BJ (cell line): ENCODE measurements at regions not wholly inside any gene's neighbourhood (a gene's known extent, or its start where the extent isn't known, plus 50 kb on each side); places are given as distances from the start of the nearest gene placed in this dataset.

Experiments used
- CTCF ChIA-PET: fragments of 350-600 bp; formaldehyde crosslinking; extraction: SDS; loops from one replicate; lab custom pipeline; 2021; ENCODE audit warnings: antibody characterized with exemption, inconsistent platforms; lab: Yijun Ruan, JAX
- POLR2A ChIA-PET: fragments of 300-600 bp; sonication (Branson Sonifier 250); formaldehyde crosslinking; extraction: SDS; loops from one replicate; lab custom pipeline; 2021; ENCODE audit warnings: antibody characterized with exemption; lab: Charles Lee
- DNase-seq: peaks from one replicate; pipeline ENCODE4 v3.0.0-alpha.2; 2011; ENCODE audit warnings: low read depth
- H3K27me3 ChIP-seq: 2 replicates; pipeline ENCODE4 v1.6.0; 2011; ENCODE audit warnings: low read length; ENCODE audit not compliant: control insufficient read depth, insufficient read depth
- H3K36me3 ChIP-seq: 2 replicates; pipeline ENCODE4 v1.5.1; 2011; ENCODE audit warnings: low read length; ENCODE audit not compliant: control insufficient read depth, insufficient read depth
- H3K4me3 ChIP-seq: 2 replicates; pipeline ENCODE4 v1.5.1; 2011; ENCODE audit warnings: low read depth, mild to moderate bottlenecking, control low read depth, low read length
- TF ChIP-seq, protein P1 (sequence below): IDR thresholded peaks from 2 replicates; pipeline ENCODE4 v1.5.1; 2011; ENCODE audit warnings: low read depth, mild to moderate bottlenecking, control low read depth, inconsistent platforms, low read length, moderate library complexity; ENCODE audit not compliant: insufficient read depth

DNA sequence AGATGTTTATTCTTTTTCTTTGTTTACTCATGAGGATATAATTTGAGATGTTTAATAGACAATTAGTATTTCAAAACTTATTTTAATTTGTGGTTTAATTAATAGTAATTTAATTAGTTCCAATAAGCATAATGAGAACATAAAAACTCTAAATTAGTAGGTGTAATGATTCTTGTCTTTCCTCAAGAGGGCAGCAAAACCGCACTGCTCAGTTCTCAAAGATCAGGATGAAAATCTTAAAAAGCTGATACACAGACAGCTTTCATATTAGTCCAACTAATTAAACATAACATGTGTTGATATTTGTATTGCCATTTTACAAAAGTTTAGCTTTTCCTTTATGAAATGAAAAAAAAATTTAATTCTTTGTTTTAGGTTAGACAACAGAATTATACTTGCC lies 106.7 kb upstream of the C21orf91 start:
- ChIA-PET CTCF (interaction anchor here (0.7 to 3.7 kb wide), 15 partner anchors 8 to 261 kb away, joined by 3 to 45 read pairs (median 12); no protein-coding TSS in a partner anchor), POLR2A (no interaction called here)
- Histone ChIP-seq H3K27me3 (no peaks in the 10 kb centered on the region), H3K36me3 (no peaks in the 10 kb centered on the region), H3K4me3 (no peak overlapping the region)
- DNase-seq, result no peak
- TF ChIP-seq, protein P1, sequence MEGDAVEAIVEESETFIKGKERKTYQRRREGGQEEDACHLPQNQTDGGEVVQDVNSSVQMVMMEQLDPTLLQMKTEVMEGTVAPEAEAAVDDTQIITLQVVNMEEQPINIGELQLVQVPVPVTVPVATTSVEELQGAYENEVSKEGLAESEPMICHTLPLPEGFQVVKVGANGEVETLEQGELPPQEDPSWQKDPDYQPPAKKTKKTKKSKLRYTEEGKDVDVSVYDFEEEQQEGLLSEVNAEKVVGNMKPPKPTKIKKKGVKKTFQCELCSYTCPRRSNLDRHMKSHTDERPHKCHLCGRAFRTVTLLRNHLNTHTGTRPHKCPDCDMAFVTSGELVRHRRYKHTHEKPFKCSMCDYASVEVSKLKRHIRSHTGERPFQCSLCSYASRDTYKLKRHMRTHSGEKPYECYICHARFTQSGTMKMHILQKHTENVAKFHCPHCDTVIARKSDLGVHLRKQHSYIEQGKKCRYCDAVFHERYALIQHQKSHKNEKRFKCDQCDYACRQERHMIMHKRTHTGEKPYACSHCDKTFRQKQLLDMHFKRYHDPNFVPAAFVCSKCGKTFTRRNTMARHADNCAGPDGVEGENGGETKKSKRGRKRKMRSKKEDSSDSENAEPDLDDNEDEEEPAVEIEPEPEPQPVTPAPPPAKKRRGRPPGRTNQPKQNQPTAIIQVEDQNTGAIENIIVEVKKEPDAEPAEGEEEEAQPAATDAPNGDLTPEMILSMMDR, result peak; percentile 59

DNA sequence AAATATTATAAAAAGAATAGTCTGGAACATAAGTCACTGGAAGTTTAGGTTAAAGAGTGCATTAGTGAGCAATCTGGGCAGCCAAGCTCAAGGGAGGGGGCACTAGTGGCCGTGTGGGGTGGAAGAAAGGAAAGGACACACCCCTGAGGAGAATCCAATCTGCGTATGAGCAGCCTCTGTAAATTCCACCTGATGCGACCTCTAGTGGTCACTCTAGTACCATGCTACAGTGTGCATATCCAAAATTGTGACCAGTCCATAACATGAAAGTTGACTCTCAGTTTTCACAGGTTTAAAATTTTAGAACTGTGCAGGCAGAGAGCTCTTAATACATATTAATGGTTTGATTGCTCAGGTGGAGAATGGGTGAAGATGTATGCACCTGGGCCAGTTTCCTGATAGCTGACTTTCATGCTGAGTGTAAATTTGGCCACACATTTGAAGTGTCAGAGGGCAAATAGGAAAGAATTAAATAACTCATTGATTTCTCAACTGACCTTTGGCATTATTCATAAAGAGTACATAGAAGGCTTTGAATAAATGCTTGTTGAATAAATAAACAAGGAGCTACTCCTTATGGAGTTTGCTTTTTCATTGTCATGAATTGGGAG lies 105.9 kb upstream of the C21orf91 start:
- ChIA-PET POLR2A (no interaction called here), CTCF (interaction anchor here (0.7 to 3.7 kb wide), 24 partner anchors 9 to 275 kb away, joined by 3 to 45 read pairs (median 6); no protein-coding TSS in a partner anchor)
- DNase-seq, result no peak
- TF ChIP-seq, protein P1, result peak; percentile 89
- Histone ChIP-seq H3K27me3 (no peaks in the 10 kb centered on the region), H3K4me3 (no peak overlapping the region), H3K36me3 (no peaks in the 10 kb centered on the region)

DNA sequence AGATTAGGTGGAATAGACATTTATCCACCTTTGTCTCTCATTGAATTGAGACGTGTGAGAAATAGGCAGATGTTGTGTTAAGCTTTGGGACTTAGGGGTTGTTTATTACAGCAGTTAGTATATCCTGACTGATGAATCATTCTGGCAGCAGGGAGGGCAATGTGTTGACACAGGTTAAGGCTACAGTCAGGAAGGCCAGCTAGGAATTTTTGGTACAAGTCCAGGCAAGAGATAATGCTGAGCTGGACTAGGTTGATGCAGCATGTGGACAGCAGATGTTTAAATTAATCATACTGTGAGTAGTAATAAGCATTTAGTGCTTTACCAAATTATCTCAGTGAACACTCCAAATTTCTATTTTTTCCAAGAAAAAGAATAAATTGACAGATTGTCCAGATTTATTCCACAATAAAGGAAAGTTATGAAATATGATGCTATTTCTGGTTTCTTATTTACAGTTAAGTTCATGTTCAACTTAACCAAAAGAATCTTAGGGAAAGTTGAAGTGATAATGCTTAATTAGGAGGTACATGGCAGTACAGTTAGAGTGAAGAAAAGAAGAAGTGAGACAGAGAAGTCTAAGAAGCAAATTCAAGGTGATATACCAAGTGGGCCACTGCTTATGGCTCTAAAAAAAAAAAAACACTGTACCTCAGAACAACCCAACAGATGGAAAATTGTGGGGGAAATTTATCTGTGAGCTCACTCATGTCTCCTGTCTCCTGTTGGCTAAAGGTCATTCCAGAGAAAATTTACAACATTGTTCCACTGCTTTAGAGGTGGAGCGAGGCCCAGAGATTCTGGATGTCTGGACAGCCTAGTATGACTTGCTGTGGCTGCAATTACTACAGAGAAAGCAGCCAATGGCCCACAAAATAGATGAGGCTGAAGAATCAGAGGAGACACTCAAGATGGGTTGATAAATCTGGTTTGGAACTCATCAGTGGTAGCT lies 102.7 kb upstream of the C21orf91 start:
- Histone ChIP-seq H3K27me3 (no peaks in the 10 kb centered on the region), H3K4me3 (no peak overlapping the region), H3K36me3 (no peaks in the 10 kb centered on the region)
- DNase-seq, result peak; percentile 80
- TF ChIP-seq, protein P1, result no peak
- CTCF ChIA-PET, result interaction anchor here (0.6 to 1.5 kb wide), 3 partner anchors 224 to 244 kb away, joined by 3 read pairs; no protein-coding TSS in a partner anchor
- POLR2A ChIA-PET, result no interaction called here

DNA sequence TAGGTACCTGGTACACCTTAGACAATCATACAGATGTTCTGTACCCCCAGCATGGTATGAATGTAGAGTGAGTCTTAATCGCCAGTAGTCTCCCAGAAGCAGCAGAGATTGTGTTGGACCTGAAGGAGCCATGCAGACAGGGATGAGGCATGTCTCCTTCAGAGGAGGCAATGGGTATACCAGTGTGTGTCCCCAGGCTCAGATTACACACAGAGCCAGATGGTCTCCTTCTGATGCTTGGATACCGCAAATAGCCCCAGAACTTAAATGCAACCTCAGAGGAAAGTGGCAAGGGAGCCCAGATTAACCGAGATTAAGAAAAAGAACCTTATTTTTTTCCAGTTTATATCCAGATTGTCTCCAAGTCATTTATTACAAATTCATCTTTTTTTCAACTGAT lies 96.8 kb upstream of the C21orf91 start:
- Histone ChIP-seq H3K4me3 (no peak overlapping the region), H3K36me3 (no peaks in the 10 kb centered on the region), H3K27me3 (no peaks in the 10 kb centered on the region)
- ChIA-PET POLR2A (no interaction called here), CTCF (interaction anchor here (2.6 kb wide), 1 partner anchor 9 kb away, joined by 19 read pairs; no protein-coding TSS in a partner anchor)
- TF ChIP-seq, protein P1, result no peak
- no peak for DNase-seq

DNA sequence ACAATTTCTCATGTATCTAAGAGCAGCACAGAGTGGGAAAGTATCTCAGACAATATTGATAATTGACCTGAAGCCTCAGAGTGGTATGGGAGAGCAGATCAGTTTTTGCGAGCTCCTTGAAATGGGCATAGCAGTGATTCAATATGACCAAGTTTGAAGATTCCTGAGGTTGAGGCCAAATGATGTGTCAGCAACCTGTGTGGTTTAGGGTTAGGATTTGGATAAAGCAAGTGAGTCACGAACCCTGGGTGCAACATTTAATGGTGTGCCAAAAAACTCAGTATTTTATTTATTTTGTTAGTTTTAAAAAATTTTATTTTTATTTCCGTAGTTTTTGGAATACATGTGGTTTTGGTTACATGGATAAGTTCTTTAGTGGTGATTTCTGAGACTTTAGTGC lies 92.5 kb upstream of the C21orf91 start:
- POLR2A ChIA-PET, result no interaction called here
- CTCF ChIA-PET, result interaction anchor here (1.0 to 2.7 kb wide), 2 partner anchors 13 to 14 kb away, joined by 3 to 17 read pairs; no protein-coding TSS in a partner anchor

More for the DNA sequence above, 92.5 kb upstream of the C21orf91 start:
- H3K36me3 ChIP-seq, result no peaks in the 10 kb centered on the region
- DNase-seq, result peak; percentile 59
- TF ChIP-seq, protein P1, result no peak
- H3K4me3 ChIP-seq, result no peak overlapping the region
- no peaks in the 10 kb centered on the region for H3K27me3 ChIP-seq
